ENCODE measurements at regions not wholly inside any gene's neighbourhood (a gene's known extent, or its start where the extent isn't known, plus 50 kb on each side); places are given as distances from the start of the nearest gene placed in this dataset.

- TF ChIP-seq JUNB (IDR thresholded peaks at IDR 0.05; ENCODE audit: unreplicated experiment) (no peak), ZNF331 (CRISPR knock-in tag; IDR thresholded peaks at IDR 0.05; ENCODE audit: low read depth) (no peak), POLR2AphosphoS5 (IDR thresholded peaks at IDR 0.05; ENCODE audit: low read depth) (no peak), NANOG (IDR thresholded peaks at IDR 0.05; ENCODE audit: borderline replicate concordance) (no peak), STAT1 (IDR thresholded peaks at IDR 0.05; ENCODE audit: unreplicated experiment) (no peak), REST (IDR thresholded peaks at IDR 0.05; ENCODE audit: unreplicated experiment) (no peak), EZH2 (IDR thresholded peaks at IDR 0.05; ENCODE audit: low read depth, unreplicated experiment) (no peak), ZNF462 (CRISPR knock-in tag; IDR thresholded peaks at IDR 0.05) (no peak), EZH2phosphoT487 (IDR thresholded peaks at IDR 0.05; ENCODE audit: unreplicated experiment) (no peak), ZNF114 (CRISPR knock-in tag; IDR thresholded peaks at IDR 0.05) (no peak), CREB1 (CRISPR knock-in tag; IDR thresholded peaks at IDR 0.05; ENCODE audit: low read depth) (no peak)
- TF ChIP-seq, protein P1, sequence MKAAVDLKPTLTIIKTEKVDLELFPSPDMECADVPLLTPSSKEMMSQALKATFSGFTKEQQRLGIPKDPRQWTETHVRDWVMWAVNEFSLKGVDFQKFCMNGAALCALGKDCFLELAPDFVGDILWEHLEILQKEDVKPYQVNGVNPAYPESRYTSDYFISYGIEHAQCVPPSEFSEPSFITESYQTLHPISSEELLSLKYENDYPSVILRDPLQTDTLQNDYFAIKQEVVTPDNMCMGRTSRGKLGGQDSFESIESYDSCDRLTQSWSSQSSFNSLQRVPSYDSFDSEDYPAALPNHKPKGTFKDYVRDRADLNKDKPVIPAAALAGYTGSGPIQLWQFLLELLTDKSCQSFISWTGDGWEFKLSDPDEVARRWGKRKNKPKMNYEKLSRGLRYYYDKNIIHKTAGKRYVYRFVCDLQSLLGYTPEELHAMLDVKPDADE (IDR thresholded peaks at IDR 0.05): no peak
- TF ChIP-seq, protein P2, sequence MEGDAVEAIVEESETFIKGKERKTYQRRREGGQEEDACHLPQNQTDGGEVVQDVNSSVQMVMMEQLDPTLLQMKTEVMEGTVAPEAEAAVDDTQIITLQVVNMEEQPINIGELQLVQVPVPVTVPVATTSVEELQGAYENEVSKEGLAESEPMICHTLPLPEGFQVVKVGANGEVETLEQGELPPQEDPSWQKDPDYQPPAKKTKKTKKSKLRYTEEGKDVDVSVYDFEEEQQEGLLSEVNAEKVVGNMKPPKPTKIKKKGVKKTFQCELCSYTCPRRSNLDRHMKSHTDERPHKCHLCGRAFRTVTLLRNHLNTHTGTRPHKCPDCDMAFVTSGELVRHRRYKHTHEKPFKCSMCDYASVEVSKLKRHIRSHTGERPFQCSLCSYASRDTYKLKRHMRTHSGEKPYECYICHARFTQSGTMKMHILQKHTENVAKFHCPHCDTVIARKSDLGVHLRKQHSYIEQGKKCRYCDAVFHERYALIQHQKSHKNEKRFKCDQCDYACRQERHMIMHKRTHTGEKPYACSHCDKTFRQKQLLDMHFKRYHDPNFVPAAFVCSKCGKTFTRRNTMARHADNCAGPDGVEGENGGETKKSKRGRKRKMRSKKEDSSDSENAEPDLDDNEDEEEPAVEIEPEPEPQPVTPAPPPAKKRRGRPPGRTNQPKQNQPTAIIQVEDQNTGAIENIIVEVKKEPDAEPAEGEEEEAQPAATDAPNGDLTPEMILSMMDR (conservative IDR thresholded peaks at IDR 0.05; ENCODE audit: low read depth in 2 of 2): no peak
- Mint-ChIP-seq H3K9me3 (no peaks in the 10 kb centered on the region), H3K4me3 (no peak overlapping the region), H3K27ac (no peak overlapping the region), H3K27me3 (ENCODE audit: insufficient read depth, low read depth, poor library complexity) (peaks cover 2% of the 10 kb centered on the region), H3K36me3 (ENCODE audit: low read depth) (no peaks in the 10 kb centered on the region), H3K4me1 (peaks cover 10% of the 10 kb centered on the region; the same call in 2 of the 3 replicates)
- Histone ChIP-seq H3K27me3 (ENCODE audit: insufficient read depth) (no peaks in the 10 kb centered on the region), H3K4me1 (ENCODE audit: insufficient read depth) (no peaks in the 10 kb centered on the region), H3F3A (replicated peaks; ENCODE audit: low read depth) (no peaks in the 10 kb centered on the region), H3K27ac (ENCODE audit: low read depth) (no peak overlapping the region), H2AFZ (no peak overlapping the region), H3K4me3 (no peak overlapping the region), H3K4me2 (no peak overlapping the region), H3K9me2 (ENCODE audit: insufficient read depth) (peaks cover 8% of the 10 kb centered on the region; the same call in 1 of the 2 replicates), H4K20me1 (replicated peaks; ENCODE audit: insufficient read depth) (no peaks in the 10 kb centered on the region), H3K79me2 (replicated peaks; ENCODE audit: insufficient read depth) (no peaks in the 10 kb centered on the region), H3K36me3 (ENCODE audit: insufficient read depth) (no peaks in the 10 kb centered on the region)
- DNase-seq (ENCODE audit: low spot score) (no peak), ATAC-seq (no peak)
Measured at GRCh38 chr5:136621743-136622142, 256.4 kb upstream of the TRPC7 start.

Data from GM23338 (cell line).